ENCODE measurements at regions not wholly inside any gene's neighbourhood (a gene's known extent, or its start where the extent isn't known, plus 50 kb on each side); places are given as distances from the start of the nearest gene placed in this dataset.

GRCh38 chr5:82375488-82376244 is 97.5 kb upstream of the RPS23 start:
- intact Hi-C loops (cut with DNase I) = no loop called here

GRCh38 chr5:82374637-82375036 is 96.5 kb upstream of the RPS23 start:
- Histone ChIP-seq H3K4me1 (no peaks in the 10 kb centered on the region), H3K4me3 (no peak overlapping the region), H3K36me3 (ENCODE audit: insufficient read depth in 1 of 2, low read depth in 1 of 2) (no peaks in the 10 kb centered on the region), H3K9me3 (no peaks in the 10 kb centered on the region), H3K27me3 (ENCODE audit: insufficient read depth in 3 of 3, low read length in 2 of 3) (no peaks in the 10 kb centered on the region), H3K27ac (no peak overlapping the region)
- ATAC-seq (no peak), DNase-seq (no peak)
- intact Hi-C loops (cut with DNase I) = no loop called here
- TF ChIP-seq, protein P1, sequence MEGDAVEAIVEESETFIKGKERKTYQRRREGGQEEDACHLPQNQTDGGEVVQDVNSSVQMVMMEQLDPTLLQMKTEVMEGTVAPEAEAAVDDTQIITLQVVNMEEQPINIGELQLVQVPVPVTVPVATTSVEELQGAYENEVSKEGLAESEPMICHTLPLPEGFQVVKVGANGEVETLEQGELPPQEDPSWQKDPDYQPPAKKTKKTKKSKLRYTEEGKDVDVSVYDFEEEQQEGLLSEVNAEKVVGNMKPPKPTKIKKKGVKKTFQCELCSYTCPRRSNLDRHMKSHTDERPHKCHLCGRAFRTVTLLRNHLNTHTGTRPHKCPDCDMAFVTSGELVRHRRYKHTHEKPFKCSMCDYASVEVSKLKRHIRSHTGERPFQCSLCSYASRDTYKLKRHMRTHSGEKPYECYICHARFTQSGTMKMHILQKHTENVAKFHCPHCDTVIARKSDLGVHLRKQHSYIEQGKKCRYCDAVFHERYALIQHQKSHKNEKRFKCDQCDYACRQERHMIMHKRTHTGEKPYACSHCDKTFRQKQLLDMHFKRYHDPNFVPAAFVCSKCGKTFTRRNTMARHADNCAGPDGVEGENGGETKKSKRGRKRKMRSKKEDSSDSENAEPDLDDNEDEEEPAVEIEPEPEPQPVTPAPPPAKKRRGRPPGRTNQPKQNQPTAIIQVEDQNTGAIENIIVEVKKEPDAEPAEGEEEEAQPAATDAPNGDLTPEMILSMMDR (IDR thresholded peaks at IDR 0.05) = no peak
- WGBS, 3 donors = 97 to 100% (median 97%) methylated on average over 1 of the region's 1 CpG

More at GRCh38 chr5:82375488-82376244, 97.5 kb upstream of the RPS23 start:
- DNase-seq (no peak), ATAC-seq (no peak)
- Histone ChIP-seq H3K4me1 (no peaks in the 10 kb centered on the region), H3K9me3 (no peaks in the 10 kb centered on the region), H3K27me3 (ENCODE audit: insufficient read depth in 3 of 3, low read length in 2 of 3) (no peaks in the 10 kb centered on the region), H3K36me3 (ENCODE audit: insufficient read depth in 1 of 2, low read depth in 1 of 2) (no peaks in the 10 kb centered on the region), H3K27ac (no peak overlapping the region), H3K4me3 (no peak overlapping the region)
- TF ChIP-seq, protein P1 (IDR thresholded peaks at IDR 0.05) = no peak
- 54 to 65% (median 64%) methylated on average over 5 of the region's 5 CpGs for WGBS, 3 donors

GRCh38 chr5:82367930-82368329 is 89.8 kb upstream of the RPS23 start:
- TF ChIP-seq, protein P1 (IDR thresholded peaks at IDR 0.05) = no peak
- Histone ChIP-seq H3K27ac (no peak overlapping the region), H3K36me3 (ENCODE audit: insufficient read depth in 1 of 2, low read depth in 1 of 2) (no peaks in the 10 kb centered on the region), H3K9me3 (no peaks in the 10 kb centered on the region), H3K4me1 (no peaks in the 10 kb centered on the region), H3K4me3 (no peak overlapping the region), H3K27me3 (ENCODE audit: insufficient read depth in 3 of 3, low read length in 2 of 3) (no peaks in the 10 kb centered on the region)
- no peak for DNase-seq
- intact Hi-C loops (cut with DNase I) = no loop called here
- WGBS, 3 donors = 96 to 98% (median 97%) methylated on average over 1 of the region's 1 CpG
- no peak for ATAC-seq

GRCh38 chr5:82365744-82366228 is 87.6 kb upstream of the RPS23 start:
- ATAC-seq = no peak
- WGBS, 3 donors = 62 to 70% (median 66%) methylated on average over 5 of the region's 5 CpGs
- TF ChIP-seq, protein P1 (IDR thresholded peaks at IDR 0.05) = no peak
- Histone ChIP-seq H3K4me1 (no peaks in the 10 kb centered on the region), H3K4me3 (no peak overlapping the region), H3K36me3 (ENCODE audit: insufficient read depth in 1 of 2, low read depth in 1 of 2) (no peaks in the 10 kb centered on the region), H3K27me3 (ENCODE audit: insufficient read depth in 3 of 3, low read length in 2 of 3) (no peaks in the 10 kb centered on the region), H3K9me3 (no peaks in the 10 kb centered on the region), H3K27ac (no peak overlapping the region)
- no peak for DNase-seq
- intact Hi-C loops (cut with DNase I) = no loop called here

- Histone ChIP-seq H3K9me3 (no peaks in the 10 kb centered on the region), H3K27me3 (ENCODE audit: insufficient read depth in 3 of 3, low read length in 2 of 3) (no peaks in the 10 kb centered on the region), H3K36me3 (ENCODE audit: insufficient read depth in 1 of 2, low read depth in 1 of 2) (no peaks in the 10 kb centered on the region), H3K27ac (no peak overlapping the region), H3K4me3 (no peak overlapping the region), H3K4me1 (no peaks in the 10 kb centered on the region)
- DNase-seq (no peak), ATAC-seq (no peak)
- intact Hi-C loops (cut with DNase I) = no loop called here
- TF ChIP-seq, protein P1 (IDR thresholded peaks at IDR 0.05) = no peak
- 77 to 82% (median 79%) methylated on average over 4 of the region's 4 CpGs for WGBS, 3 donors
These were observed 86.9 kb upstream of the RPS23 start for GRCh38 chr5:82365026-82365425.

Data from psoas muscle (tissue), 7 donors.